ENCODE measurements at regions not wholly inside any gene's neighbourhood (a gene's known extent, or its start where the extent isn't known, plus 50 kb on each side); places are given as distances from the start of the nearest gene placed in this dataset.

DNA sequence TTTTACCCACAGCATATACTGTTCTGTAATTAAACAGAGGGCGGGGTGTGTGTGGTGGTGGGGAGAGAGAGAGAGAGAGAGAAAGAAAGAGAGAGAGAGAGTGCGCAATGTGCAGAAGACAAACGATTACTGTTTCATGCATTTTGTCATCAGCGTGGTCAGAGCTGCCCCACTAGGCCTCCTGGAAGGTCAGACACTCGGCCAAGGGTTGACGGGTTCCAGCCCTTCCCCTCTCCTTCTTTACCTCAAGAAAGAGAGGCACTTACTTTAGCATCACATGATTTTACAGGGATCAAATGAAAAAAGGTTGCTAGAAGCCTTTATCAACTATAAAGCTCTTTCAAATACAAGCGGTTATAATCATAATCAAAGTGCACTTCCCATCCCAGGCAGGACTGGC lies 269.2 kb upstream of the SORL1-AS1 start:
- TF ChIP-seq POLR2A (IDR thresholded peaks at IDR 0.05) (no peak), POLR2AphosphoS5 (IDR thresholded peaks at IDR 0.05) (no peak), EP300 (IDR thresholded peaks at IDR 0.05; ENCODE audit: low read depth) (no peak)
- TF ChIP-seq, protein P1, sequence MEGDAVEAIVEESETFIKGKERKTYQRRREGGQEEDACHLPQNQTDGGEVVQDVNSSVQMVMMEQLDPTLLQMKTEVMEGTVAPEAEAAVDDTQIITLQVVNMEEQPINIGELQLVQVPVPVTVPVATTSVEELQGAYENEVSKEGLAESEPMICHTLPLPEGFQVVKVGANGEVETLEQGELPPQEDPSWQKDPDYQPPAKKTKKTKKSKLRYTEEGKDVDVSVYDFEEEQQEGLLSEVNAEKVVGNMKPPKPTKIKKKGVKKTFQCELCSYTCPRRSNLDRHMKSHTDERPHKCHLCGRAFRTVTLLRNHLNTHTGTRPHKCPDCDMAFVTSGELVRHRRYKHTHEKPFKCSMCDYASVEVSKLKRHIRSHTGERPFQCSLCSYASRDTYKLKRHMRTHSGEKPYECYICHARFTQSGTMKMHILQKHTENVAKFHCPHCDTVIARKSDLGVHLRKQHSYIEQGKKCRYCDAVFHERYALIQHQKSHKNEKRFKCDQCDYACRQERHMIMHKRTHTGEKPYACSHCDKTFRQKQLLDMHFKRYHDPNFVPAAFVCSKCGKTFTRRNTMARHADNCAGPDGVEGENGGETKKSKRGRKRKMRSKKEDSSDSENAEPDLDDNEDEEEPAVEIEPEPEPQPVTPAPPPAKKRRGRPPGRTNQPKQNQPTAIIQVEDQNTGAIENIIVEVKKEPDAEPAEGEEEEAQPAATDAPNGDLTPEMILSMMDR (IDR thresholded peaks at IDR 0.05) = no peak

Data from transverse colon (tissue), 4 donors.